Left ventricle myocardium inferior (tissue), 1 donor: ENCODE measurements at regions not wholly inside any gene's neighbourhood (a gene's known extent, or its start where the extent isn't known, plus 50 kb on each side); places are given as distances from the start of the nearest gene placed in this dataset.

Source experiments
- DNase-seq: peaks from one replicate; pipeline ENCODE4 v3.0.0-alpha.2; 2020
- H3K27ac ChIP-seq: fragments of 200-600 bp; replicated peaks from 2 replicates; pipeline ENCODE4 v1.8.0; 2021
- H3K27me3 ChIP-seq: fragments of 200-600 bp; 2 replicates; pipeline ENCODE4 v1.8.0; 2021; ENCODE audit warnings: low read depth
- H3K36me3 ChIP-seq: fragments of 200-600 bp; 2 replicates; pipeline ENCODE4 v1.8.0; 2021
- H3K4me1 ChIP-seq: fragments of 200-600 bp; 2 replicates; pipeline ENCODE4 v1.8.0; 2021
- H3K4me3 ChIP-seq: fragments of 200-600 bp; 2 replicates; pipeline ENCODE4 v1.8.0; 2021; ENCODE audit warnings: mild to moderate bottlenecking, moderate library complexity
- H3K9me3 ChIP-seq: fragments of 200-600 bp; replicated peaks from 2 replicates; pipeline ENCODE4 v1.8.0; 2021
- CTCF ChIP-seq: fragments of 200-600 bp; IDR thresholded peaks from 2 replicates; pipeline ENCODE4 v1.8.0; 2021; ENCODE audit warnings: antibody characterized with exemption, mild to moderate bottlenecking, borderline replicate concordance
- intact Hi-C: fragments of 100-400 bp; cut with micrococcal nuclease; formaldehyde crosslinking; loops from one replicate; pipeline ENCODE4 v1.11.0; 2022
- donor health status: DM: no; HTN: yes; CAD: no; lungs with severe emphysema.

DNA sequence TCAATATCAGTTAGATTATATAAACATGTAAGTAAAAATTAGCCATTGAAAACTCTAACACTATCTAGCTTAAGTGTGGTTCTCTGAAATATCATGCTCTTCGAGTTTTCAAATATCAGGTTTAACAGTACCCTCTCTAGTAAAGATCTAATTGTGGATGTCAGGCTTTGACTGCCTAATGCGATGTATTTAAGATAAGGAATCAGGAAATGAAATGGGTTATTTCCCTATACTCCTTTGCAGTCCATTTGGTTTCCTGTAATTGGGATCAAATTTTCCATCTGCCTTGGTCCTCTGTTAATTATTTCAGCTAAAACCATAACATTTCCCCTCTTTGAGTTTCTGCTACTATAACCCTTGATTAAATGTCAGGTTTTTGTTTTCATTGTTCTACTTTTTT lies 361.3 kb upstream of the MMS22L start:
- H3K4me1 ChIP-seq, result no peaks in the 10 kb centered on the region
- peaks cover 16% of the 10 kb centered on the region for H3K9me3 ChIP-seq
- no peak for TF ChIP-seq CTCF
- intact Hi-C loops, result no loop called here
- DNase-seq, result no peak
- H3K27ac ChIP-seq, result no peak overlapping the region
- no peaks in the 10 kb centered on the region for H3K36me3 ChIP-seq
- no peaks in the 10 kb centered on the region for H3K27me3 ChIP-seq
- no peak overlapping the region for H3K4me3 ChIP-seq

DNA sequence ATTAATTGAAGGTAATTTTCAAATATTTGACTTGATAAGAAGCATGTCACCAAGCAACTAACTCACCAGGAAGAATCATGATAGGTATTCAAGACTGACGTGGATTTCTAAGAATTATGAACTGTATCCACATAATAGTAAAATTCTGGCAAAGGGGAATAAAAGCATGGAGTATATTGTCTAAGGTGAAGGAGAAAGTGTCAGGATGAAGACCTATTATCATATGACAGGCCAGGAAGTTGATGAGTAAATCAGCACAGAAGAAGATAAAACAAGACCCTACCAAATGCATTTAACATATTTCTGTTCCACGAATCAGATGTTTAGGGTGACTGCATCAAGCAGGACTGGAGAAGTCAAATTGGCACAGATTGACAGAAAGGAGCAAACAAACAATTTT lies 362.7 kb upstream of the MMS22L start:
- H3K36me3 ChIP-seq, result no peaks in the 10 kb centered on the region
- intact Hi-C loops, result no loop called here
- TF ChIP-seq CTCF, result no peak
- DNase-seq, result no peak
- H3K4me3 ChIP-seq, result no peak overlapping the region
- no peaks in the 10 kb centered on the region for H3K27me3 ChIP-seq
- no peaks in the 10 kb centered on the region for H3K4me1 ChIP-seq
- no peak overlapping the region for H3K27ac ChIP-seq
- peaks cover 12% of the 10 kb centered on the region for H3K9me3 ChIP-seq

GRCh38 chr6:97653076-97653475 lies 370.1 kb upstream of the MMS22L start:
- H3K4me1 ChIP-seq, result no peaks in the 10 kb centered on the region
- intact Hi-C loops, result no loop called here
- DNase-seq, result no peak
- H3K36me3 ChIP-seq, result no peaks in the 10 kb centered on the region
- no peak overlapping the region for H3K27ac ChIP-seq
- H3K4me3 ChIP-seq, result no peak overlapping the region
- TF ChIP-seq CTCF, result no peak
- peaks cover 15% of the 10 kb centered on the region for H3K9me3 ChIP-seq
- H3K27me3 ChIP-seq, result no peaks in the 10 kb centered on the region

GRCh38 chr6:97653517-97653916 lies 370.5 kb upstream of the MMS22L start:
- intact Hi-C loops, result no loop called here
- Histone ChIP-seq H3K36me3 (no peaks in the 10 kb centered on the region), H3K27me3 (no peaks in the 10 kb centered on the region), H3K9me3 (peaks cover 15% of the 10 kb centered on the region), H3K4me3 (no peak overlapping the region), H3K4me1 (no peaks in the 10 kb centered on the region), H3K27ac (no peak overlapping the region)
- no peak for TF ChIP-seq CTCF
- no peak for DNase-seq

DNA sequence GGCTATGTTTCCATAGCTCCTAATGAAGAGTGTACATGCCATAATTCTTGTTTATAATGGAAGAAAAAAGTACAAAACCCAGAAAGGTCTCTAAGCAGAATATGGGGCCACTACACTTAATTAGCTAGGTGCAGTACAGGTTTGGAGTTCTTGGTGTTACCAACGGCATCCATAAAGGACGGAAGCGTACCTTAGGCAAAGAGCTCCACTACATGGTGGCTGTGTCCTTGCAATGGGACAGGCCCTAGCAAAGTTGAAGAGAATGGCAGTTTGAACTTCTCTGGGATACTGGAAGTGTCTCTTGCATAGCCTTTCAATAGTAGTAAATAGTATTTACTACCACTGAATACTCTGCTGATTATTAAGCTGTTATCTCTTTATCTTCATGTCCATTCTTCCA lies 371.7 kb upstream of the MMS22L start:
- no peaks in the 10 kb centered on the region for H3K4me1 ChIP-seq
- no peaks in the 10 kb centered on the region for H3K36me3 ChIP-seq
- intact Hi-C loops, result no loop called here
- no peak overlapping the region for H3K27ac ChIP-seq
- TF ChIP-seq CTCF, result no peak
- no peak overlapping the region for H3K4me3 ChIP-seq
- peaks cover 15% of the 10 kb centered on the region for H3K9me3 ChIP-seq
- no peaks in the 10 kb centered on the region for H3K27me3 ChIP-seq
- no peak for DNase-seq

DNA sequence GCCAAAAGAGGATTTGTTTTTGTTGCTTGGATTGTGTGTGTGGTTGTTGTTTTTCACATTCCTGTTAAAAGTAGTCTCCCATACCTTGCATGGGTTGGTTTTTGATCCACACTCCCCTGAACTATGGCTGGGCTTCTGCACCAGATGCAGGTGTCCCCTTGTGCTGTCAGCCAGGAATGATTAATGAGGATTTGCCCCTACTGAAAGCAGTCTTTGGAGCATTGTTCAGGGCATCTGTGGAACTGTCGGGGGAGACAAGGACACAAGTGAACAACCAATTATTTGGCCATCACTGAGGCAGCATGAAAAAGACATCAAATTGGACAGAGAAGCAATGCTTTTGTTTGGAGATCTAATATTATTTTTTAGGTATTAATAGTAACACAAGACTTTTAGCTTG lies 373.2 kb upstream of the MMS22L start:
- Histone ChIP-seq H3K27ac (no peak overlapping the region), H3K4me1 (no peaks in the 10 kb centered on the region), H3K27me3 (no peaks in the 10 kb centered on the region), H3K36me3 (no peaks in the 10 kb centered on the region), H3K9me3 (peaks cover under 1% of the 10 kb centered on the region), H3K4me3 (no peak overlapping the region)
- no peak for DNase-seq
- intact Hi-C loops, result no loop called here
- TF ChIP-seq CTCF, result no peak
